HG03439 (cell line): ENCODE measurements at regions not wholly inside any gene's neighbourhood (a gene's known extent, or its start where the extent isn't known, plus 50 kb on each side); places are given as distances from the start of the nearest gene placed in this dataset.

Experiments used
- ATAC-seq: cut with Tn5 transposase; IDR thresholded peaks from one replicate; pipeline ENCODE4 v1.9.1; 2021; ENCODE audit warnings: mild to moderate bottlenecking, moderate library complexity; ENCODE audit not compliant: unreplicated experiment

GRCh38 chr6:165960695-165961094, 207.0 kb downstream of the TBXT start:
- no peak for ATAC-seq

GRCh38 chr6:165959627-165960026, 208.0 kb downstream of the TBXT start:
- no peak for ATAC-seq

GRCh38 chr6:165956874-165957273, 210.8 kb downstream of the TBXT start:
- ATAC-seq, result no peak

- no peak for ATAC-seq
These were observed 215.1 kb downstream of the TBXT start for GRCh38 chr6:165952514-165952913.

GRCh38 chr6:165950316-165950715, 217.3 kb downstream of the TBXT start:
- ATAC-seq, result no peak

- ATAC-seq, result no peak
These were observed 218.3 kb downstream of the TBXT start for GRCh38 chr6:165949324-165949723.

- no peak for ATAC-seq
These were observed 223.6 kb downstream of the TBXT start for GRCh38 chr6:165944002-165944466.

GRCh38 chr6:165941786-165942185, 225.9 kb downstream of the TBXT start:
- no peak for ATAC-seq

- no peak for ATAC-seq
These were observed 226.3 kb downstream of the TBXT start for GRCh38 chr6:165941249-165941775.

GRCh38 chr6:165940366-165940765, 227.3 kb downstream of the TBXT start:
- ATAC-seq, result no peak

GRCh38 chr6:165939601-165940290, 227.9 kb downstream of the TBXT start:
- no peak for ATAC-seq

GRCh38 chr6:165939047-165939446, 228.6 kb downstream of the TBXT start:
- ATAC-seq, result no peak

GRCh38 chr6:165937564-165938358, 229.9 kb downstream of the TBXT start:
- no peak for ATAC-seq

GRCh38 chr6:165936660-165937059, 231.0 kb downstream of the TBXT start:
- ATAC-seq, result no peak

GRCh38 chr6:165936096-165936495, 231.6 kb downstream of the TBXT start:
- ATAC-seq, result no peak

GRCh38 chr6:165931675-165932074, 236.0 kb downstream of the TBXT start:
- ATAC-seq, result no peak

GRCh38 chr6:165930668-165931214, 236.9 kb downstream of the TBXT start:
- ATAC-seq, result no peak

- ATAC-seq, result no peak
These were observed 238.0 kb downstream of the TBXT start for GRCh38 chr6:165929607-165930006.

GRCh38 chr6:165926378-165926777, 241.3 kb downstream of the TBXT start:
- ATAC-seq, result no peak

- ATAC-seq, result no peak
These were observed 242.0 kb downstream of the TBXT start for GRCh38 chr6:165925474-165926156.

- ATAC-seq, result no peak
These were observed 245.3 kb downstream of the TBXT start for GRCh38 chr6:165922309-165922794.
